GM18498 (cell line): ENCODE measurements at regions not wholly inside any gene's neighbourhood (a gene's known extent, or its start where the extent isn't known, plus 50 kb on each side); places are given as distances from the start of the nearest gene placed in this dataset.
A peak's percentile ranks its signal among the peaks of the same experiment; 100 is the strongest.
"Not testable (repeated sequence)": the region's sequence is repeated elsewhere in the genome, so short reads cannot be mapped to it uniquely, and the experiment has no call there.

Source experiments
- ATAC-seq: cut with Tn5 transposase; IDR thresholded peaks from one replicate; pipeline ENCODE4 v1.9.1; 2021; ENCODE audit warnings: mild to moderate bottlenecking, moderate library complexity; ENCODE audit not compliant: unreplicated experiment

DNA sequence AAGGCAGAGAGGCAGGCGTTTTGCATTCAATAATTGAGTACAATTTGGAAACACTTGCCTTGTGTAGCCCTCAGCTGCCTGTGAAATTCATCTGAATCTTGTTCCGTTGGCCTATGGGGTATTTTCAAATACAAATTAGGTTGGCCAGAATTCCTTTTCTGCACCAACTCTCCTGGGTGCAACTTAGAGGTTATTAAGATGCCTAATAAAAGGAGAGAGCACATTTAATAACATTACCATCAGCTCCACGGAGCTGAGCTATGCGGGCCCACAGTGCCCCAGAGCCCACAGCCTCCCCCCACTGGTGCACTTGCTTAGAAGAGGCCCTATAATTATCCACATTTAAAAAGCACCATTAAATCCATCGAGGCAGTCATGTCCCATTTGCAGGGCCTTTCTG lies 367.6 kb upstream of the CLINT1 start:
- ATAC-seq = no peak

GRCh38 chr5:158224253-158224652 lies 365.3 kb upstream of the CLINT1 start:
- ATAC-seq = no peak

DNA sequence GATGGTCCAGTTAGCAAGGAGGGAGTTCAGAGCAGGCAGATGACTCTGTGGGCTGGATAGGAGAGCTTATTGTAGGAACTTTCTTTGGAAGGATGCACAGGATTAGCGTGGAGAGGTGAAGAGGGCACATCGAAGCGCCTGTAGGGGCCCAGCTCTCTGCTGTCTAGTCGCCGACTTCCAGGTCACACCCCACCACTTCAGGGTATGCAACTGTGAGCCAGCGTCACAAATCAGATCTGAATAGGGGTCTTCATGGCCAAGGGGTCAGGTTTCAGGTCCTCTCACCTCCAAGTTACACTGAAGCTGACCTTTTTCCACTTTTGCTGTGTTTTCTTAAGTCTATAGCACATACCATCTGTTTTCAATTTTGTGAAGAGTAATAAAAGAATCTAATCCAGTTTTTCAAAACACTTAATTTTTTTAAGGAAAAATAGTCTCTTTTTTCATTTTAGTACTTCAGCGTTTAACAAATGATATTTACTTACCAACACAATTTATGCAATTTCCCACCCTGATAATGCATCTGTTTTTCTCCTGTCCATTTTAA lies 364.2 kb upstream of the CLINT1 start:
- no peak for ATAC-seq

- no peak for ATAC-seq
These were observed 354.0 kb upstream of the CLINT1 start for GRCh38 chr5:158212917-158213316.

DNA sequence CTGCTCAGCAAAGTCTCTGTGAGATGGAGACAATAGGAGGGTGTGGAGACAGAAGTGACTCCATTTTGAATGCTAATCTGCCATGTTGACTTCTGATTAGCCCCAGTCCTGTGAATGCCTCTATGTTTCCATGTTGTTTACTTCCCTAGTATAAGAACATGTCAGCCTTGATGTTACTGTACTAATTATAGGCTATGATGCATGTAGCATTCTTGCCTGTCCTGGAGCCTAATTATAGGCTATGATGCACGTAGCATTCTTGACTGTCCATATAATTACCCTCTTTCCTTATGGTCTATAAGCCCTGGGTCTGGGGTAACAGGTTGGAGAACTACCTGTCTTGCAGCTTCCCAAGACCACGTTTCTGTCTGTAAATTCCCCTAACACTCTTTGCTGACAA lies 353.3 kb upstream of the CLINT1 start:
- ATAC-seq = no peak

GRCh38 chr5:158209219-158209908 lies 350.4 kb upstream of the CLINT1 start:
- ATAC-seq = no peak

- no peak for ATAC-seq
These were observed 348.8 kb upstream of the CLINT1 start for GRCh38 chr5:158207733-158208132.

DNA sequence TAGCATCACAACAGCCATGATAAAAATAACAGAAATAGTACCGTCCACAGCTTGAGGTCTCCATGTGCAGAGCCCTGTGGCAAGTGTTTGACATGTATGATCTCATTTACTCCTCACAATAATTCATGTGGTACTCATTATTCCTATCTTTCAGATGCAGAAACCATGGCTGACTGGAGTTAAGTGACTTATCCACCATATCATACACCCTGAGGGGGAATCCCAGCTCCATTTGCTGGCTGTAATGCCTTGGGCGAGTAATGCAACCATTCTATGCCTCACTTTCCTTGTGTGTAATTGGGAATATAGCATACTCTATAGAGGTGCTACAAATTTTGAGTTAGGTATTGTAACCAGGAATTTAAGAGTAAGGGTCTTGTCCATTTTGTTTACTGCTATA lies 347.0 kb upstream of the CLINT1 start:
- ATAC-seq = no peak

- no peak for ATAC-seq
These were observed 344.3 kb upstream of the CLINT1 start for GRCh38 chr5:158203261-158203660.

DNA sequence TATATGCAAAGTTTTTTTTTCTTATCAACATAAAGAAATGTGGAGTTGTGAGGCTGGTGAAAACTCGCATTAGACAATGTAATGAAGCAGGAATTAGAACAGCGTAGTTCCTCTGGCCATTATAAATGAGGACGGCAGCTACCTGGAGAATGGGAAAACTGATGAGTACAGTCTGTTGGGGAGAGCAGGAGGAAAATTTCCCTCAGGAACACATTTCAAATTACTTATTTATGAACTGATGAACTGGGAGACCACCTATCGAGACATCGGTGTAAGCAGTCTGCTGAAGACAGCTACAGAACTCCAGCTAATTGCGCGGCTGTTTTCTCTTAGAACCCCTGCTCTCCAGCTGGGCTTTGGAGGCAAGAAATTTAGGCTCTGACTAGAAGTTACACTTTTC lies 343.9 kb upstream of the CLINT1 start:
- no peak for ATAC-seq

DNA sequence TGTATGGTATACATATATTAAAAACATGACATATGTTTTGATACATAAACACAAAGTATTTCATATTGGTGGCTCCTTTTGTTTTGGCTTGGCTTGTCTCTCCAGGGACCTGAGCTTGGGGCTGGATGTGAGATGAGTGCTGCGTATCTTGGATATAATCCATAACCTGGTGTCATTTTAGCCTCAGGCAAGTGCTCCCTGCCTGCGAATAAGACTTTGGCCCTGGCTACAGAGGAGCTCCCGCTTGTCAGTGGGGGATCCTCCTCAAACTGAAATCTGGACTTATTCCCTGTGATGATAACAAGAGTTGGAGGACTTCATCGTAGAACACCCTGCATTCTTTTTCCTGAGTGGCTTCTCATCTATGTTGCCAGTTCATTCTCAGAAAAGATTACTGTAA lies 341.7 kb upstream of the CLINT1 start:
- ATAC-seq = no peak

DNA sequence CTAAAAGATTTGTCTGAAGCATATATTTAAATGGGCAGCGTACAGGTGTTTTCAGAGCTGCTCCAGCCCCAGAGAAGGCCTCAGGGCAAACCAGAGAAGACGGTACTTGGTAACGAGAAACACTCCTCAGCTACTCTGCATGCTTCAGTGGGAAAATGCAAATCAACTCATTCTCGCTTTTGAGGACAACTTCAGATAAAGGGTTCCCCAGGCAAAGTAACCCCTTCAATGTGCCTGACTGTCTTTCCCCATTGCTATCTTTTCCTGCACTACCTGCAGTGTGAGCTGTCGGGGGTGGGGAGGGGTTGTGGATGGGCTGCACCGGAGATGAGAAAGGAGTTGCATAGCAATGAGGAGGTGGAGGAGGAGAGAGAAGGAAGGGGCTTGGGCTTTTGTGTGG lies 339.7 kb upstream of the CLINT1 start:
- peak; percentile 98 for ATAC-seq

GRCh38 chr5:158195416-158196210 lies 336.7 kb upstream of the CLINT1 start:
- ATAC-seq = no peak

- no peak for ATAC-seq
These were observed 335.6 kb upstream of the CLINT1 start for GRCh38 chr5:158194561-158194976.

DNA sequence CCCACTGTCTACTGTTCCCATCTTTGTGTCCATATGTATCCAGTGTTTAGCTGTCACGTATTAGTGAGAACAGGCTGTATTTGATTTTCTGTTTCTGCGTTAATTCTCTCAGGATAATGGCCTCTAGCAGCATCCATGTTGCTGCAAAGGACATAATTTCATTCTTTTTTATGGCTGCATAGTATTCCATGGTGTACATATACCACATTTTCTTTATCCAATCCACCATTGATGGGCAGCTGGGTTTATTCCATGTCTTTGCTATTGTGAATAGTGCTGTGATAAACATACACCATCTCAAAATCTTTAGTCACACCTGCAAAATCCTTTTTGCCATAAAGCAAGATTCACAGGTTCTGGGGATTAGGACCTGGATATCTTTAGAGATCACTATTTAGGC lies 334.4 kb upstream of the CLINT1 start:
- not testable (repeated sequence) for ATAC-seq

DNA sequence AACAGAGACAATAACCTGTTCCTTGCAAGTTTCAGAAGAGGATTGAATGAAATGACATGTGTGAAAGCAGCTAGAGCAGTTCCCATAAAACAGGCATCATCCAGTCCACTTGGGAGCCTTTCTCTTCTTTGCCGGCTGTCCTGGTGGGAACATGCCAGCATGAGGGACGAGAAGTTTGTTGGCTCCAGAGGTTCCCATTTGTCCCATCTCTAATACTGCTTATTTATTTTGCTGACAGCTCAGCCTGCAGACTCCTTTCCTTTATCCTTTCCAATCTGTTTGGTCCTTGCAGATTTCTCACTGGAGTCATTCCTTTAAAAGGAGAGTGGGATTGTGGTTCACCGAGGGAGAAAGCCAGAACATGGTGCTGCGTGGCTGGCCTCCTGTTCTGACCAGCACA lies 321.5 kb upstream of the CLINT1 start:
- no peak for ATAC-seq

DNA sequence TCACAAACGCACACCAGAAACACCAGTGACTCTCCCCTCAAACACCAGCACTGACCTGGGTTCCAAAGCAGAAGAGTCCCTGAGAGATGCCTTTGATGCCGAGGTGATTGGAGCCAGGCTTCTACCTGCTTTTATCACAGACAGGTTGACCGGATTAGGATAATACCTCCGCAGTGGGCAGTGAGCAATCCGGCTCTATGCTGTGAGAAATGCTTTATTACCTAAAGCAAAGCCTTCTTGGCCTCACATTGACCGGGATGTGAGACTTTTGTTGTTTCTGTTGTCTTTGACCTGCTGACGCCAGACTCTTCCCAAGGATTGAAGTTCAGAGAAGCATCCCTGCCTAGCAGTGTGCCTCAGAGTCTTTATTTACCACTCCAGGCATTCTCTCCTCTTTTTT lies 320.3 kb upstream of the CLINT1 start:
- ATAC-seq = no peak

GRCh38 chr5:158178535-158178934 lies 319.6 kb upstream of the CLINT1 start:
- no peak for ATAC-seq

DNA sequence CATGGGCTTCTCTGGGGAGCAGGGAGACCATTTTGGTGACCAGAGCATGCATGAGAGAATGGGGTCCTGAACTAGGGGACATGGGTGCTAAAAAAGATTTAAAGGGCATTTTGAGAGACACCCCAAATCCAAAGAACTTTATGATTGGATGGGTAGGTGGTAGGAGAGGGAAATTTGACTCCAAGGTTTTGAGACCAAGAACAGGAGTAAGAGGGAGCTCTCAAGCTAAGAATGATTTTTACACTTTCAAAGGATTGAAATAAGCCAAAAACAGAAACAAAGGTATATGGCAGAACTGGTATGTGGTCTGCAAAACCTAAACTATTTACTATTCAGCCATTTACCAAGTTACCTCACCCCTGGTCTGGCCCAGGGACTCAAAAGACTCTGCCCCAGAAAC lies 318.2 kb upstream of the CLINT1 start:
- ATAC-seq = no peak

GRCh38 chr5:158175934-158176481 lies 317.1 kb upstream of the CLINT1 start:
- no peak for ATAC-seq

DNA sequence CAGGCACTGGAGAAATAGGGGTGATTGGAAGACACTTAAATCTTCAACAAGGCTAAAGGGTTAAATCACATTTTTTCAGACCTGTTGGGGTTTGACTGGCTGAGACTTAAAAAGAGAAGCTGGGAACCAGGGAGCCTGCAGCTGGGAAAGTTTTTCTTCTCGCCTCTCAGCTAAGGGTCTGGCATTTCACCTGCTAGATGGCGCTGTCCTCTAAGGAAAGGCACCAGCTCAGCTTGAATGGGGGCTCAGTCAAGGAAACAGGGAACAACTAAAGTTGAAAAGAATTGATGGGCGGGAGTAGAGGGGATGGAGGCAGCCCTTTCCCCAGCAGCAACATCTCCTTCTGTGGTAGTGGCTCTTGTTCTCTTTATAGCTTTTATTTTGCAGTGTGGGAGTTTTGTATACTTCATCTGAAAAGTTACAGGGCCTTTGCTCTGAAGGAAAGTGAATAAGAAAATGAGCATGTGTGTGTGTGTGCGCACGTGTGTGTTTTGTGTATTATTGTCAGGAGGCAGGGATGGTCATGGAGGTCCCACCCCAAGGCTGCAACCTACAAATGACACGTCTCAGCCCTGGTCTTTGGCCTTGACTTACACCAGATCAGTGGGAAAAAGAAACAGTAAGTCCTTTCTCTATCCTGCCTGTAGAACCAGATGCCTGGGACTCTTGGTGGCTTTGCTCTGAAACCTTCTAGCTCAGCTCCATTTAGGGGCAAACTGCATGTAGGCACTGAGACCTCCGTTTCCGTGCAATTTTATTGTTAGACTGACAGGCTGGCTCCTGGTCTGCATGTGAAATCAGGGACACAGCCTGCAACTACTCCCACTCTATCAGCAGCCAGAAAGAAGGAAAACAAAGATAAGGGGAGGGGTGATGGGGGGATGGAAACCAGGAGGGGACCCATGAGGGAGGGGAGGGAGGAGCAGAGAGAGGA lies 316.2 kb upstream of the CLINT1 start:
- ATAC-seq = peak; percentile 63
